Spleen (tissue), 11 donors: ENCODE measurements at regions not wholly inside any gene's neighbourhood (a gene's known extent, or its start where the extent isn't known, plus 50 kb on each side); places are given as distances from the start of the nearest gene placed in this dataset.

Experiments used
- DNase-seq: peaks from one replicate; pipeline ENCODE4 v3.0.0-alpha.2; 2020
- H3K27ac ChIP-seq, 8 donors: fragments of 200-600 bp; sonication (generic) in 7 of 8; 1 replicate in 4 of 8; 2 replicates in 4 of 8; pipeline versions ENCODE4 v1.5.0 to v1.8.0; 2016 to 2021; ENCODE audit warnings: inconsistent platforms in 4 of 8, mild to moderate bottlenecking in 4 of 8, moderate library complexity in 1 of 8
- H3K27me3 ChIP-seq, 7 donors: fragments of 200-600 bp; sonication (generic) in 6 of 7; replicated peaks in 1 of 7; 1 replicate in 4 of 7; 2 replicates in 3 of 7; pipeline versions ENCODE4 v1.5.0 to v1.8.0; 2016 to 2021; ENCODE audit warnings: inconsistent platforms in 3 of 7, mild to moderate bottlenecking in 1 of 7
- H3K36me3 ChIP-seq, 6 donors: fragments of 200-600 bp; sonication (generic) in 5 of 6; 1 replicate in 4 of 6; 2 replicates in 2 of 6; pipeline versions ENCODE4 v1.5.0 to v1.8.0; 2016 to 2021; ENCODE audit warnings: inconsistent platforms in 2 of 6
- H3K4me1 ChIP-seq, 6 donors: fragments of 200-600 bp; sonication (generic) in 5 of 6; 1 replicate in 3 of 6; 2 replicates in 3 of 6; pipeline versions ENCODE4 v1.5.0 to v1.8.0; 2016 to 2021; ENCODE audit warnings: inconsistent platforms in 3 of 6
- H3K4me3 ChIP-seq, 8 donors: fragments of 200-600 bp; sonication (generic) in 7 of 8; 1 replicate in 4 of 8; 2 replicates in 4 of 8; pipeline versions ENCODE4 v1.5.0 to v1.8.0; 2016 to 2021; ENCODE audit warnings: inconsistent platforms in 4 of 8, mild to moderate bottlenecking in 4 of 8, moderate library complexity in 2 of 8
- H3K9me3 ChIP-seq, 8 donors: fragments of 200-600 bp; sonication (generic) in 7 of 8; 1 replicate in 4 of 8; 2 replicates in 4 of 8; pipeline versions ENCODE4 v1.5.0 to v1.8.0; 2016 to 2021; ENCODE audit warnings: inconsistent platforms in 4 of 8
- CTCF ChIP-seq, 11 experiments: fragments of 200-600 bp in 7 of 11; fragments of 450-650 bp in 4 of 11; sonication (generic) in 4 of 11; IDR thresholded peaks in 8 of 11; conservative IDR thresholded peaks in 3 of 11; 1 replicate in 7 of 11; 2 replicates in 4 of 11; pipeline versions ENCODE4 v1.4.0 to v1.8.0; 2016 to 2021; ENCODE audit warnings: antibody characterized with exemption in 11 of 11, inconsistent platforms in 4 of 11, mild to moderate bottlenecking in 1 of 11
- POLR2A ChIP-seq, 3 donors: fragments of 450-650 bp; IDR thresholded peaks; one replicate each; pipeline ENCODE4 v1.5.1; 2017; ENCODE audit warnings: antibody characterized with exemption in 3 of 3, mild to moderate bottlenecking in 1 of 3
- POLR2AphosphoS5 ChIP-seq, 3 donors: sonication (generic); formaldehyde crosslinking; IDR thresholded peaks; one replicate each; pipeline ENCODE4 v1.5.1; 2017; ENCODE audit warnings: antibody characterized with exemption in 3 of 3
- WGBS, 5 donors: extraction: QIAGEN DNeasy Blood & Tissue Kit in 3 of 5; methylation state at CpG; one replicate each; pipeline versions ENCODE4 v1.1.5 to v1.1.7; 2013 to 2018; 5-methylcytosine and 5-hydroxymethylcytosine counted together
- intact Hi-C: fragments of 100-400 bp; cut with DNase I; formaldehyde crosslinking; loops from one replicate; pipeline ENCODE4 v1.15.0; 2023; ENCODE audit warnings: low total_unique reads
- donor health status: healthy with polysubstance abuse.
- donor health status: DM: no; HTN: no; CAD: no; lungs with moderate emphysema.
- donor health status: DM: no; HTN: no; CAD: no.
- donor health status: Bipolar disorder and iron deficiency.
- donor health status: healthy.
- donor health status: DM: no; HTN: no; CAD: no.
- donor health status: DM: yes; HTN: yes; CAD: no.

- intact Hi-C loops = no loop called here
- Histone ChIP-seq H3K4me1 (no peaks in the 10 kb centered on the region), H3K27ac (no peak overlapping the region), H3K4me3 (no peak overlapping the region), H3K9me3 (peaks cover 0 to 15% (median 5%) of the 10 kb centered on the region in 8 donors), H3K36me3 (no peaks in the 10 kb centered on the region), H3K27me3 (peaks cover 0 to 11% (median 0%) of the 10 kb centered on the region in 7 donors)
- DNase-seq = no peak
- WGBS, 5 donors = 89 to 94% (median 91%) methylated on average over 7 of the region's 7 CpGs
- TF ChIP-seq CTCF (IDR thresholded peaks at IDR 0.05 in 8 of 11, conservative IDR thresholded peaks at IDR 0.05 in 3 of 11) = no peak
- no peak for TF ChIP-seq POLR2AphosphoS5 (IDR thresholded peaks at IDR 0.05)
- no peak for TF ChIP-seq POLR2A (IDR thresholded peaks at IDR 0.05)
These were observed 535.4 kb upstream of the MKI67 start for GRCh38 chr10:128661404-128662197.

GRCh38 chr10:128662520-128662919, 536.3 kb upstream of the MKI67 start:
- WGBS, 5 donors = 58 to 77% (median 73%) methylated on average over 3 of the region's 3 CpGs

GRCh38 chr10:128664729-128665128, 538.5 kb upstream of the MKI67 start:
- 11 to 30% (median 20%) methylated on average over 3 of the region's 3 CpGs for WGBS, 5 donors
- H3K9me3 ChIP-seq = peaks cover 0 to 15% (median 5%) of the 10 kb centered on the region in 8 donors
- H3K27me3 ChIP-seq = no peaks in the 10 kb centered on the region
- TF ChIP-seq POLR2AphosphoS5 (IDR thresholded peaks at IDR 0.05) (no peak), POLR2A (IDR thresholded peaks at IDR 0.05) (no peak), CTCF (IDR thresholded peaks at IDR 0.05 in 8 of 11, conservative IDR thresholded peaks at IDR 0.05 in 3 of 11) (no peak)
- no peaks in the 10 kb centered on the region for H3K36me3 ChIP-seq
- no peaks in the 10 kb centered on the region for H3K4me1 ChIP-seq
- no peak for DNase-seq
- intact Hi-C loops = no loop called here
- H3K27ac ChIP-seq = no peak overlapping the region
- H3K4me3 ChIP-seq = no peak overlapping the region

More at GRCh38 chr10:128662520-128662919, 536.3 kb upstream of the MKI67 start:
- DNase-seq = no peak
- Histone ChIP-seq H3K27me3 (peaks cover 0 to 9% (median 0%) of the 10 kb centered on the region in 7 donors), H3K9me3 (peaks cover 0 to 15% (median 5%) of the 10 kb centered on the region in 8 donors), H3K4me3 (no peak overlapping the region), H3K36me3 (no peaks in the 10 kb centered on the region), H3K27ac (no peak overlapping the region), H3K4me1 (no peaks in the 10 kb centered on the region)
- intact Hi-C loops = no loop called here
- TF ChIP-seq CTCF (IDR thresholded peaks at IDR 0.05 in 8 of 11, conservative IDR thresholded peaks at IDR 0.05 in 3 of 11) (no peak), POLR2AphosphoS5 (IDR thresholded peaks at IDR 0.05) (no peak), POLR2A (IDR thresholded peaks at IDR 0.05) (no peak)

DNA sequence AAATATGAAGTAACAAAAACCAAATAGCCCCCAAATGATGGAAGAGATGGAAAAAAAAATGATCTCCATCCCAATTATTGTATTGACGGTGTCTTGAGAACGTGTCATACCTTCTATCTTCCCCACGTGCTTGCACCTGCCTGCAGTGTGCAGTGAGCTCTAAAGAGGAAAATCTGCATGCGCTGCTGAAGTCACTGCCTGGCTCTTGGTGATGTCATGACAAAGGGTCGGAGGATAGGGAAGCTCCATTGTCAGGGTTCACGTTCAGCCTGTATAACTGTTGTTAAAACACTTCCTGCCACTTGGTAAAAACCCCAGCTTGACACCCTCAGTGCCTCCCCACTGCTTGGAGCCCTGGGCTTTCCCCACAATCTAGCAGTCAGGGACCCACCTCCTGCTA, 549.2 kb upstream of the MKI67 start:
- Histone ChIP-seq H3K36me3 (no peaks in the 10 kb centered on the region), H3K4me3 (no peak overlapping the region), H3K9me3 (no peaks in the 10 kb centered on the region), H3K27me3 (peaks cover 0 to 22% (median 0%) of the 10 kb centered on the region in 7 donors), H3K4me1 (no peaks in the 10 kb centered on the region), H3K27ac (no peak overlapping the region)
- intact Hi-C loops = no loop called here
- DNase-seq = no peak
- no peak for TF ChIP-seq CTCF (IDR thresholded peaks at IDR 0.05 in 8 of 11, conservative IDR thresholded peaks at IDR 0.05 in 3 of 11)
- no peak for TF ChIP-seq POLR2A (IDR thresholded peaks at IDR 0.05)
- TF ChIP-seq POLR2AphosphoS5 (IDR thresholded peaks at IDR 0.05) = no peak
- WGBS, 5 donors = 62 to 70% (median 62%) methylated on average over 6 of the region's 6 CpGs
